T-helper 1 cell (primary cell): ENCODE measurements at regions not wholly inside any gene's neighbourhood (a gene's known extent, or its start where the extent isn't known, plus 50 kb on each side); places are given as distances from the start of the nearest gene placed in this dataset.
"Not testable (repeated sequence)": the region's sequence is repeated elsewhere in the genome, so short reads cannot be mapped to it uniquely, and the experiment has no call there.

Experiments
- DNase-seq, 5 donors: peaks; one replicate each; pipeline ENCODE4 v3.0.0-alpha.2; 2012 to 2020

DNA sequence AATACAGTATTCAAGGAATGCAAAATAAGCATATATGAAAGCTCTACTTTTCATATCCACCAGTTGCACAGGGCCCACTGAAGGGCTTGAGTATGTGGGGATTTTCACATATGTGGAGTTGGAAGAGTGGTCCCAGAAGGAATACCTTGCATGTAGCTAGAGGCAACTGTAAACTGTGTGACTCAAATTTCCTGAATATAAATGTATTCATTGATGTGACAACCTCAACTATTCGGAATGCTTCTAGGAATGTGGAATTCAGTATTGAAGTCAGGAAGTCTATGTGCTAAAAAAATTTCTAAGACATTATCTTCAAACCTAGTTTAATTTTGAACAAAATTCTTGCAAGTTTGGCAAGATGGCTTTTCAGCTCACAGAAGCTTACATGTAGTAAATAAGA is 695.5 kb upstream of the SEMA3D start:
- DNase-seq: no peak

DNA sequence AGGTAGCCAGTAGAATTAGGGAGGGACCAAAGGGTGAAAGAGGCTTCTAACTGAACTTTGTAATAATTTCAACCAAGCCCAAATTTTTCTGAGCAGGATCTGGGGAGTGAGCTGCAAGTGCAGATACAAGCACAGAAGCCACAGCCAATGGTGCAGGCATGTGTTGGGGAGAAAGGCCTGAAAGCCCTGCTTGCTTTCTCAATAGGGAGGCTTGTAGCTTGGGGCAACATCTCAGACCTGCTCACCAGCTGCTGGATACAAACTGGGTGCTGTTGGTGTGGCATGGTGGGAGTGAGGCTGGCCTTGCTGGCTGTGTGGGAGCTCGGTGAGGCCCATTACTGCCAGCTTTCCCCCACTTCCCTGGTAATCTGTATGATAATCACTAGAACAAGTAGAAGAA is 688.5 kb upstream of the SEMA3D start:
- DNase-seq: no peak

DNA sequence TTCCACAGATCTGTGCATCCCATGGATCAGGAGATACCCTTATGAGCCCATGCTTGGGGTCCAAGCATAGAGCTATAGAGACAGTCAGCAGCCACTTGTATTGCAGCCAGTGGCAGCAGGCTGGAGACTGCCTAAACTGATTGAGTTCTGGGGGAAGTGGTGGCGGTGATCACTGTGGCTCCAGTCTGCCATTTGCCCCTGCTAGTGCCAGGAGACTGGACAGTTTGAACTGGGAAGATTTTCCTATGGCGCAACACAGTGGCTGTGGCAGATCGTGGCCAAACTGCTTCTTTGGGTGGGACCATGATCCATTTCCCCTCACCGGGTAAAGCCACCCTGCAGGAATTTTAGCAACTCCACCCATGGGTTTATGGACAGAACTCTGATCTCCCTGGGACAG is 679.7 kb upstream of the SEMA3D start:
- no peak for DNase-seq

DNA sequence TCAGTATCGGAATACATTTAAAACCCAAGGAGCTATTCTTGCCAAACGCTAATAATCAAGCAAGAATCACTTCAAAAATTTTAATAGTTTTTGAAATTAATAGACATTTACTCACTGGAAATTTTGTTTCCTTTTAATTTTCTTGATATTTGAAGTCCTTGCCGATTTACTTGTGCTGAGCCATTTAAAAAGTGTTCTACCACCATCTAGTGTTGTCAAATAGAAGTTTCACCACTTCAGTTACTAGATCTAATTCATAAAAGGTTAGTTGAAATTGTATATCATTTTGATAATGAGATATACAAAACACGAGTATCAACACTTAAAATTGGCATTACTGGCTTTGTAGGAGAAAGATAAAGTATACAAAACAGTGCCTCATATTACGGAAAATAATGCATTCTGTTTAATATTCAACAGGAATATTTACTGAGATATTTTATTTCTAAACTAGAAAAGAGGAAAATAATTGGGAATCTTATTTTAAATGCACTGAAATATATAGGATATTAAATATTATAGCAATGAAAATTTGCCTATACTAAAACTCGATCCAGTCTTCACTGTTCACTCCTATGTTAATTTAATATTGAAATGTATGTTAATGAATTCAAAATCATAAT is 664.8 kb upstream of the SEMA3D start:
- no peak for DNase-seq

DNA sequence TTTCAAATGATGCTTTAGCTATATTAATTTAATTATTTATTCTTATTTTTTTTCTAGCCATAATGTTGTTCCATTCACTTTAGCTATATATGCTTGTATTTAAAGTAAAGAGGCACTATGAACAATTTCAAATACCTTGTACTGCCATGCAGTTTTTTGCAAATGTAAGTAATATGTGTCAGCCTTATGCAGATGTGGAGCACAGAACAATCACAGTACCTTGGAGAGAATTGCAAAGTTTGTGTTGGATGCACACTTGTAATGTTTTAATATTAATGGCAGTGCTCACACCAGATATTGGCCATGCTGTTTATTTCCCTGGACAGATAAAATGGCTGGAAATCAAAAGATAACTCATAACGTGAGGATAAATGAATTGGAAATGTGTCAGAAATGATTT is 663.5 kb upstream of the SEMA3D start:
- no peak for DNase-seq

DNA sequence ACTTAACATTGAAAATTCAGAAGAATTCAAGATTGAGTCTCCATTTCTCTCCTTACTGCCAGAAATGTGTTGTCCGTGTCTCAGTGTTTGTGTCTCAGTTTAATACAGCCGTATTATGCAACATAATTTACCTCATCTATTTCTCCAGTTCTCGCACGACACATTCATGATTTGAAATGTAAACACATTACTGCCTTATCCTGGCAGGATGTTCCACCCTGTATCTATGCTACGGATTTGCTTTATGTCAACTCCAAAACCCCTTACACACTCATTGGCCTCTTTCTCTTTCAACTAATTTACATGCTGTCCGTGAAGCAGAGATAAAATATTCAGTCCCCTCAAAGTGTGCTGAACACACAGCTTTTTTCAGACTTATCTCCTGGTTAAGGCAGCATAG is 653.7 kb upstream of the SEMA3D start:
- no peak for DNase-seq

DNA sequence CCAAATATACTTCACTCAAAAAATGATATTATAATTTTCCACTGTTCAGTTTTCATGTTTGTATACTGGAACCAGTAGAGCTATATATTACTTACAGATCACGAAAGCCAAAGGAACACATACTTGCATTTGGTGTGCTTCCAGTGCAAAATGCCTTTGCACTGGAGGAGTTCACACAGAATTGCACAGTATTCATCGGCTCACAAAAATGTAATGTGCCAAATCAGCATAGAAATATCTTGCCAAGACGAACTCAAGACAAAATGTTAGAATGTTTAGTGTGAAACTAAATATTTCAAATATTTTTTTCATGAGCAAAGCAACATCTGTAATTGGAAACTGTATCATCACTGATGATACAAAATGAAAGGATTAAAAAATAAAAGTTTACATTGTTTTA is 646.2 kb upstream of the SEMA3D start:
- no peak for DNase-seq

DNA sequence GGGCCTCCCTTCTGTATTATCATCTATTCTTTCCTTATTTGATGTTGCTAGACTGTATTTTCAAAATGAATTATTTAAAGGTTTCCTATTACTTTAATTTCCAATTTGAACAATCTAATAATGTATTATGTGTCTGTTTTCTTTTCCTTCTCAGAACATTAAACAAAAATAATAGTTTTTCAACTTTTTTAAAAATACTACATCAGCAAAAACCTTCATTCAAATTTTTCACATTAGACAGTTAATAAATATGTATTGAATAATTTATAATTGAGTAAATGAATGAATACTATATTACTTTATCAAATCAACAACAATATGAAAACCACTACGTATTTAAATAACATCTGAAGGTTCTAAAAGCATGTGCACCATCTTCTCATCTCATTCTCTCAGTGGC is 644.1 kb upstream of the SEMA3D start:
- no peak for DNase-seq

DNA sequence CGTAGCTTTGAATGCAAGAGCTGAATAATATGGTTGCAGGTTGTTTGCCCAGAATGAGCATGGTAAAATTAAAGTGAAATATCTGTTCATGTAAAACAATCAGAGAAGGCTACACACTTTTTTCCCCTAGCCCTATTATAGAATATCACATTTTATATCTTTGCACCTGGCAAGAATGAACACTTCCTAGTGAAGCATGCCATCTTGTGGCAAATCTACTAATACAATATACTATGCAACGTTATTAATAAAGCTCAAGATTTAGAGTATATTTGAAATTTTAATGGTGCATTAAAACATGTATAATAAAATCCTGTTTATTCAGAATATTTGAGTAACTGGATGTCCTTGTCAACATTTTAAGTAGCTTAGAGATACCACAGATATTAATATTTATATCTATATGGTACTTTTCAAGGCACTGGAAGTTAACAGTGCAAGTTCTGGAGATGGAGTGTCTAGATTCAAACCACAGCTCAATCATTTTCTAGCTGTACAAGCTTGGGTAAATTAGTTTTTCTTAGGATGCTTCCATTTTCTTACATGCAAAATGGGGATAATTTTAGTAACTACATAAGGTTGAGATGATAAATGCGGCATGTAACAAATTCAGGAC is 643.1 kb upstream of the SEMA3D start:
- DNase-seq: no peak

DNA sequence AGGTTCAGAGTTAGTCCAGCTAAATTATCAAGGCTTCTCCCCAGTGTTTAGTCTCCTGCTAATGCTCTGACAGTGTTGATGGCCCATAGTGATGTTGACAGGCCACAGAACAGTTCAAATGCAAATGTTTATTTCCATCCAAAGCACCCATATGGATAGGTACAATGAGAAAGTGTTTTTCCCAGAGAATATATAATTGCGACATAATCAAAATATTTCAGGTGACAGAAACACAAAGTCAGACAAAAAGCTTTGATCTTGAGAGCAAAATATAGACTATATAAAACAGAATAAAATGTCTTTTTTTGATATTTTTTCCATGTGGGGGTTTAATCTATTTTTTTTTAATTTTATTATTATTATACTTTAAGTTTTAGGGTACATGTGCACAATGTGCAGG is 642.3 kb upstream of the SEMA3D start:
- DNase-seq: no peak

DNA sequence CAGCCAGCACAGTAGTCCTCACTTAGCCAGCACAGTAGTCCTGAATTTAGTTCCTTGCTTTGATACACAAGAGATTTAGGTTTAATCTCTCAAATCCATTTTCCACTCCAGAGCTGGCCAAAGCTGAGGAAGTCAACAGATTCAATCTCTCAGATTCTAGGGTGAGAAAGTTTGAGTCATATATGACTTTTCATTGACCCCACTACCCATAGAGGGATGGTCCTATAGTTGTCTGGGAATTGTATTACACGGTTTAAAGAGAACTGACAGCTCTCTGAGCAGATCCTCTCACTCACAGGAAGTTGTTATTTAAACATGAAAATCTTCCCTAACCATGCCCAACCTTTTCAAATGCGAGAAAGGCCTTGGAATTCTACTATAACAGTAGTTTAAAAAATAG is 641.8 kb upstream of the SEMA3D start:
- DNase-seq: no peak

DNA sequence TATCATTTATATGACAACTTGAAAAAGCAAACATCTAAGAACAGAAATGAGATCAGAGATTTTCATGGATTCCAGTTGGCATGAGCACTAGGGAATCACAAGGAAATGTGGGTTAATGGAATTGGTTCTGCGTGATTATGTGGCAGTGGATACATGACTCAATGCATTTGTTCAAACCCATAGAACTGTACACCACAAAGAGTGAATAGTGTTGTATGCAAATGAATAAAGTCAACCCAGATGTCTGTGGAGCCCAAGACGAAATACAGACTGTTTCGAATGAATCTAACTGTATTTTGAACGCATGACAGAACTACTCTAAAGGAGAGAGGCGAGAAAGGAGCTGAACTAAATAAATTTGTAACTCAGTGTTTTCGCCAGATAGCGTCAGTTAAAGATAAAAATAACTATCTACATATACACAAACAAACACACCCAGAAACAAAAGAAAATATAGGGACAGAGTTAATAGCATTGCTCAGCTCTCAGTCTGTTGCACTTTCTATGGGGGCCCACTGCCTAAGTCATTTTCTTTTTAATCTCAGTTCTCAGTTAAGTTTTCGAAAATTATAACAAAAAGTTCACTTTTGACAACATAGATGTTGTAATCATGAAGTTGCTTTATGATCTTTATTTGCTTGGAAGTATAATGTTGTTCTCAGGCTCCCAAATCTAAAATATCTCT is 636.7 kb upstream of the SEMA3D start:
- no peak for DNase-seq

DNA sequence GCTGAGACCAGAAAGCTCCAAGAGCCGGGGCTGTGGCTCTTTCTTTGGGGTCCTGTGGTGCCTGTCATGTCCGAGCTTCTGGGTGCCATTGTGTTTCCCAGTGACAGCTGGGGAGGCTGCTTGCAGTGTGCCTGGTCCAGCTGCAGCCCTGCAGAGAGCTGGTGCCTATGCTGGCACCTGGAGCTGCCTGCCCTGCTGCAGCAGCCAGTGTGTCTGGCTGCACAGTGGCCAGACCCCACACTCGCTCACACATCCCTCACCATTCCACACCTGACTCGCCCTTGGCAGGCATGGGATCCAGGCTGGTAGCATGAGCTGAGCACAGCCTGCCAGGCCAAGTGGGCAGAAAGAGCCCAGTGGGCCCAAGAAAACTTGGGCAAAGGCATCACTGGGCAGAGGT is 635.1 kb upstream of the SEMA3D start:
- no peak for DNase-seq

DNA sequence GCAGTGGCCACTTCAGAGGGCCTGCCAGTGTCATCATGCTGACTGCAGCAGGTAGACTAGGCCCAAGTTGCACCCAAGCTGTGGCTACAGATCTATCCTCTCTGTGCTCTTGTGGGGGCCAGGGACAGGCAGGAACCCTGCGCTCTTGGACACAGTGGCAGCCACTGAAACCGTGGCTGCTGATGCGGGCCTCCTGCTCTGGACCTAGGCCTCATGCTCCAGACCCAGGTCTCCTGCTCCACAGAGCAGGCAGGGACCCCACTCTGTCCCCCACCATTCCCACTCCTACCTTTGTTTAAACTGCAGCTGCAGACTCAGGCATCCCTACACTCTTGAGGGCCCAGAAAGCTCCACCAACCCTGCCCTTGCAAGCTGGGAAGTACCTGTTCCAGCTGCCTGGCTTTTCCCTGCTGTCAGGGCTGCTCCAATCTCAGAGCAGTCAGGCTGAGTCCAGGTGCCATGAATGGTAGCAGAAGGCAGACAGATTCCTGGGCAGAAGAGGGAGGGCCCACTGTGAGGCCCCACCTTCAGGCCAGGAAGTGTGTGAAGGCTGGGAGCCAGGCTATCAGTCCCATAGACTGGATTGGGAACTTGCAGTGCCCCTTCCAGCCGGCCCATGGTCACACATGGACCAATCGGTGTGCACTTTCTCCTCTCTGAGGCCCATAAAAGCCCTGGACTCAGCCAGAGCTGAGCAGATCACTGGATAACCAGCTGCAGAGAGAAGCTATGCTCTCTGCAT is 634.0 kb upstream of the SEMA3D start:
- no peak for DNase-seq

DNA sequence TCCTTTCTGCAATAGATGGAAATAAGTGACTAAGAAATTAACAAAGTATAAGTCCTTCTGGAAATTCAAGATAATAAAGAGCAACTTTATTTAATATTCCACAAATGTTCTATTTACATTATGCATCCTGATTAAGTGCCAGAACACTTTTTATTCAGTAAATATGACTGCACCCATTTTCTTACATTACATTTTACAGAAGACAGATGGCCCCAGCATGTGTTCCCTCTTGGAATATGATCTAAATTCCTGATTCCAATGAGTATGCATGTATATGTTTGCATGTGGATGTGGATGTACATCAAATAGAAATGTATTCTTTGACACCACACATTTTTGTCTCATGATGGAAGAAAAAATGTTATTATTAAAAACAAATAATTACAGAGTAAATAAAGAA is 628.7 kb upstream of the SEMA3D start:
- no peak for DNase-seq

DNA sequence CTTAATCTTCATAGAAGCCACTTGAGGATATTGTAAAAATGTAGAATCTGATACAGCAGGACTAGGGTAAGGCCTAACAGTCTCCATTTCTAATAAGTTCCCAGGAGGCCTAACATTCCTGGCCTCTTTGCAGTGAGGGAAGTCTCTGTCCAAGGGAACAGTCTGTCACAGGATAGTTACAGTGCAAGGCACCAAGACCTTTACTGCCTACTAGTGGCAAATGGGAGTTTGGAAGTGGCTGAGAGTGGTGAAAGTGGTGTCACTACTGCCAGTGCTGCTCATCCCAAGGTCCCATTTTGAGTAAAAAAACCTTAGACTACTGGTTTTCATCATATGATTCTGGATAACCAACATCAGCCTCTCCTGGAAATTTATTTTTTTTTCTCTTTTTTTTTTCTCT is 619.5 kb upstream of the SEMA3D start:
- no peak for DNase-seq

DNA sequence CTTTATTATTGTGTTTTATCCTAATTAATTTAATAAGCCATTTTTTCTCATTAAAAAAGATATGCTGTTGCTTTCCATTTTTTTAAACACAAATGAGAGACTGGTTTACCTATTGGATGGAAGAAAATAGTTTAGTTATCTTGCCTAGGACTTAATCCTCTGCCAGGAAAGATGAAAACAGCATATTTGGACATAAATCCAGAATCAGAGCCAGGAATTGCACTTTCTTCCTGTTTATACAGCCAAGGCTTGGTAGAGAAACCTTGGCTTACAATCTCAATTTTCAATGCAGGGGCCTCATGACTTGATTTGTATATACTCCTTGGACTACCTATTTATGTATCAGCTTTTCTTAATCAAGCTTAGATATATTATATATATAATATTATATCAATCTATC is 618.8 kb upstream of the SEMA3D start:
- no peak for DNase-seq

DNA sequence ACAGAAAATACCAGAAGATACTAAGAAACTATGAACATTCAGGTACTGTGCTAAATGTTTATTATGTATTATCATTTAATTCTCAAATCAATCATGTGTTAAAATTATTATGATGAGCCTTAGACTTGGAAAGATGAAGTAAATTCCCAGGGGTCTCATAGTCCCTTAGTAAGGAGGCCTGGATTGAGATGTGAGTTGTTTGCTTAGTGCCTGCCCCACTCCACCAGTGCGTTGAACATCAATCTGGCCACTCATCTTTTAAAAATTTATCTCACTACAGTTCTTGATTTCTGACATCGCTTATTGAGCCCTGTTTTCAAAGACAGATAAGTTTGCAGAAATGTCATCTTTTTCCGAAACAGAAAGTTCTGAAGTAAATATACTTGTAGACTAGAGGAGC is 618.4 kb upstream of the SEMA3D start:
- no peak for DNase-seq

DNA sequence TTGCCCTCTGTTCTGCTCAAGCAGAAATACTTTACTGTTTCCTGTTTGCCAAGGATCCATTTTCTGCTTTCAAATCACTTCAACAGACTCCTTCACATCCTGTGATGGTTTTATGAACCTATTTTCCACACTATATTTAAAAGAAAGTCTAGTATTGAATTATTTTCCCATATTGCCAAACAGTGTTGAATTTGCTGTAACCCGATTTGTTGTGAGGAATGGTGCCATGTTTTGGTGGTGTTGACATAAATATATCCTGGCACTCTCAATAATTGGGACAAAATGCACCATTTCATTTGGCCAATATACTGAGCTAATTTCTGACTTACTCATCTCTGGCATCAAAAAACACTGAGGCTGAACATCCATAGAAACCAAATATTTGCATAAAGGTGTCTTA is 615.4 kb upstream of the SEMA3D start:
- DNase-seq: no peak

DNA sequence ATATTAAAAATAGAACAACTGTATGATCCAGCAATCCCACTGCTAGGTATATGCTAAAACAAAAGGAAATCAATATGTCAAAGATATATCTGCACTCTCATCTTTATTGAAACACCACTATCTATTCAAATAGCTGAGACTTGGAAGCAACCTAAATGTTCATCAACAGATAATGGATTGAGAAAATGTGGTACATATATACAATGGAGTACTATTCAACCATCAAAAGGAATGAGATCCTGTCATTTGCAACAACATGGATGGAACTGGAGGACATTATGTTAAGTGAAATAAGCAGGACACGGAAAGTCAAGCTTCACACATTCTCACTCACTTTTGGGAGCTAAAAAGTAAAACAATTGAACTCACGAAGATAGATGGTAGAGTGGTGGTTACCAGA is 610.1 kb upstream of the SEMA3D start:
- no peak for DNase-seq

DNA sequence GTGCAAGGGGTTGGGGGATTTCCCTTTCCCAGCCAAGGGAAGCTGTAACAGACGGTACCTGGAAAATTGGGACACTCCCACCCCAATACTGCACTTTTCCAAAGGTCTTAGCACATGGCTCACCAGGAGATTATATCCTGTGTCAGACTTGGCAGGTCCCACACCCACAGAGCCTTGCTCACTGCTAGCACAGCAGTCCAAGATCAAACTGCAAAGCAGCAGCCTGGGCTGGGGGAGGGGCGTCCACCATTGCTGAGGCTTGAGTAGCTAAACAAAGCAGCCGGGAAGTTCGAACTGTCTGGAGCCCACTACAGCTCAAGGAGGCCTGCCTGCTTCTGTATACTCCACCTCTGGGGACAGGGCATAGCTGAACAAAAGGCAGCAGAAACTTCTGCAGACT is 604.2 kb upstream of the SEMA3D start:
- not testable (repeated sequence) for DNase-seq

DNA sequence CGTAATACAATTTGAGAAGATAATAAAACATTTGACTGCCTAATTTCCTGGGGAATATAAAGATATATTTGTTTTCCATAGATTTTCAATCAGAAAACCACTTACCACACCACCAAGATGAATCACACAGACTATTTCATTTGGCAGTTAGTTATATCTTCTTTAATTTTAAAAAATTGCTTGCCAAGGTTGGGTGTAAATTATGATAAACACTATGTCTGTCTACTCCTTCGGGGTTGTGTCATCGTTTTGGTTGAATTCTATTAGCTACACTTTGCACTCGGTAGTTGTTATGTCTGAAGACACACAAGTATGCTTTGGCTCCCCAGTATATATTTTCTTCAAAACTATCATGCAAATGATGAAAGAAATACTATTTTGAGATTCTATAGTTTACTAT is 594.8 kb upstream of the SEMA3D start:
- DNase-seq: no peak

DNA sequence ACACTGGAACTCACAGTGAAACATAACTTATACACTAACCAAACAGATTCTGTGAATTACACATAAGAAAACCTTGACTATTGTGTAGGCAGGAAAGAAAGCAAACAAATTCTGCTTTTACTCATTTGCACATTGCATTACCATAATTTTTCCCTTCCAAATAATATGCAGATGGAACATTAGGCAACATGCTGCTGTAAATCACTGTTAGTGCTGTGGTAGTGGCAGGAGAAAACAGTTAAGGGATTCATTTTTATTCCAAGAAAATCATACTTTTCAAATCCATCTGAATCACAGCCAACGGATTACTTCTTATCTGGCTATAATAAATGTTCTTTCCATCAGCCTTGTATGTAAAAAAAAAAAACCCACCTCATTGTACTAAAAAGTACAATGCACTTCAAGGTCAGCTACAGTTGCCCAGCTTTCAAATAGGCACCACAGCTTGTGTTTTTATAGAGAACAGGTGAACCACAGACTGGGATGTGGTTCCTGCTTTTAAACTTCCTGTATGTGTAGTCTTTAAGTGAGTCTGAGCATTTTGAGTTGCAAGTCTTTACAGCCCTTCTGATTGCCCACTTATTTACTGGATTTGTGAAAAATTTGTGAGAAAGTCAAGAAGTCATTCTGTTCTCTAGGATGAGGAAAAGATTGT is 590.0 kb upstream of the SEMA3D start:
- DNase-seq: no peak
